ENCODE measurements at regions not wholly inside any gene's neighbourhood (a gene's known extent, or its start where the extent isn't known, plus 50 kb on each side); places are given as distances from the start of the nearest gene placed in this dataset.

DNA sequence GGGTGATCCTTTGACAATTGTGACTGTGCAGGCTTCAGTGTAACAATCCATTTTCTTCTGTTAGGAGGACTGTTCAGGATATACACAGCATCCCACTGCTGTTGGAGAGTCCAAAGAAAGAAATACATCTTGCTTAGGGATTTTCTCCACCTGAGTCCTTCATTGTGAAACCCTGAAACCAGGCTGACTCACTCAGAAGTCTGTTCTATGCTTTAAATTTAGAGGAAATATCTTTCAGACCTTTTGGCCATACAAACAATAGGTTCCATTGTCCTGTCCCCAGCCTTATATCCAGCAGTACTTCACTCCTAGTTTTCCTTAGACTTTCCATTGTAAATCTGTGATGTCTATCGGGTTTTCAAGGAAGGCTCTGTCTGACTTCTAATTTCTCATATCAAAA is 379.1 kb downstream of the SUCLA2 start:
- no peaks in the 10 kb centered on the region for H3K9me3 Mint-ChIP-seq
- no peak overlapping the region for H3K27ac ChIP-seq (ENCODE audit: low read depth in 1 of 2, low read length in 2 of 2)
- H3K4me3 Mint-ChIP-seq = no peak overlapping the region
- CTCF ChIA-PET = no interaction called here
- peaks cover 29% of the 10 kb centered on the region for H3K27me3 Mint-ChIP-seq
- H3K4me1 ChIP-seq (ENCODE audit: insufficient read depth, low read length) = no peaks in the 10 kb centered on the region
- intact Hi-C loops (cut with DNase I, micrococcal nuclease) = no loop called here
- ATAC-seq (ENCODE audit: poor library complexity) = no peak
- H3K9me3 ChIP-seq (ENCODE audit: control insufficient read depth in 1 of 2, insufficient read depth in 1 of 2, low read length in 2 of 2) = peaks cover 0 to 3% of the 10 kb centered on the region in 2 experiments
- H3K4me1 Mint-ChIP-seq (ENCODE audit: low read depth) = no peaks in the 10 kb centered on the region
- no peaks in the 10 kb centered on the region for H3K27me3 ChIP-seq (ENCODE audit: control insufficient read depth in 1 of 2, insufficient read depth in 2 of 2, low read length in 2 of 2)
- no peaks in the 10 kb centered on the region for H3K36me3 Mint-ChIP-seq (ENCODE audit: low read depth)
- TF ChIP-seq, protein P1, sequence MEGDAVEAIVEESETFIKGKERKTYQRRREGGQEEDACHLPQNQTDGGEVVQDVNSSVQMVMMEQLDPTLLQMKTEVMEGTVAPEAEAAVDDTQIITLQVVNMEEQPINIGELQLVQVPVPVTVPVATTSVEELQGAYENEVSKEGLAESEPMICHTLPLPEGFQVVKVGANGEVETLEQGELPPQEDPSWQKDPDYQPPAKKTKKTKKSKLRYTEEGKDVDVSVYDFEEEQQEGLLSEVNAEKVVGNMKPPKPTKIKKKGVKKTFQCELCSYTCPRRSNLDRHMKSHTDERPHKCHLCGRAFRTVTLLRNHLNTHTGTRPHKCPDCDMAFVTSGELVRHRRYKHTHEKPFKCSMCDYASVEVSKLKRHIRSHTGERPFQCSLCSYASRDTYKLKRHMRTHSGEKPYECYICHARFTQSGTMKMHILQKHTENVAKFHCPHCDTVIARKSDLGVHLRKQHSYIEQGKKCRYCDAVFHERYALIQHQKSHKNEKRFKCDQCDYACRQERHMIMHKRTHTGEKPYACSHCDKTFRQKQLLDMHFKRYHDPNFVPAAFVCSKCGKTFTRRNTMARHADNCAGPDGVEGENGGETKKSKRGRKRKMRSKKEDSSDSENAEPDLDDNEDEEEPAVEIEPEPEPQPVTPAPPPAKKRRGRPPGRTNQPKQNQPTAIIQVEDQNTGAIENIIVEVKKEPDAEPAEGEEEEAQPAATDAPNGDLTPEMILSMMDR (IDR thresholded peaks at IDR 0.05) = no peak
- no peak for DNase-seq
- H3K4me3 ChIP-seq (ENCODE audit: low read length) = no peak overlapping the region
- no peak overlapping the region for H3K27ac Mint-ChIP-seq
- H3K36me3 ChIP-seq (ENCODE audit: insufficient read depth, low read length) = no peaks in the 10 kb centered on the region
- POLR2A ChIA-PET = no interaction called here

- POLR2A ChIA-PET = no interaction called here
- H3K27ac Mint-ChIP-seq = no peak overlapping the region
- Histone ChIP-seq H3K36me3 (ENCODE audit: insufficient read depth, low read length) (no peaks in the 10 kb centered on the region), H3K4me3 (ENCODE audit: low read length) (no peak overlapping the region), H3K4me1 (ENCODE audit: insufficient read depth, low read length) (no peaks in the 10 kb centered on the region), H3K27me3 (ENCODE audit: control insufficient read depth in 1 of 2, insufficient read depth in 2 of 2, low read length in 2 of 2) (no peaks in the 10 kb centered on the region), H3K27ac (ENCODE audit: low read depth in 1 of 2, low read length in 2 of 2) (no peak overlapping the region), H3K9me3 (ENCODE audit: control insufficient read depth in 1 of 2, insufficient read depth in 1 of 2, low read length in 2 of 2) (no peaks in the 10 kb centered on the region)
- no peaks in the 10 kb centered on the region for H3K36me3 Mint-ChIP-seq (ENCODE audit: low read depth)
- CTCF ChIA-PET = no interaction called here
- no peak overlapping the region for H3K4me3 Mint-ChIP-seq
- H3K4me1 Mint-ChIP-seq (ENCODE audit: low read depth) = no peaks in the 10 kb centered on the region
- H3K27me3 Mint-ChIP-seq = no peaks in the 10 kb centered on the region
- H3K9me3 Mint-ChIP-seq = peaks cover 3% of the 10 kb centered on the region
- DNase-seq (no peak), ATAC-seq (ENCODE audit: poor library complexity) (no peak)
- TF ChIP-seq, protein P1 (IDR thresholded peaks at IDR 0.05) = no peak
- intact Hi-C loops (cut with DNase I, micrococcal nuclease) = no loop called here
Measured at GRCh38 chr13:47611664-47612288, 389.3 kb downstream of the SUCLA2 start.

- H3K36me3 ChIP-seq (ENCODE audit: insufficient read depth, low read length) = no peaks in the 10 kb centered on the region
- no peaks in the 10 kb centered on the region for H3K9me3 ChIP-seq (ENCODE audit: control insufficient read depth in 1 of 2, insufficient read depth in 1 of 2, low read length in 2 of 2)
- TF ChIP-seq, protein P1 (IDR thresholded peaks at IDR 0.05) = no peak
- intact Hi-C loops (cut with DNase I, micrococcal nuclease) = no loop called here
- ChIA-PET POLR2A (no interaction called here), CTCF (no interaction called here)
- no peaks in the 10 kb centered on the region for H3K27me3 ChIP-seq (ENCODE audit: control insufficient read depth in 1 of 2, insufficient read depth in 2 of 2, low read length in 2 of 2)
- Mint-ChIP-seq H3K9me3 (peaks cover 3% of the 10 kb centered on the region), H3K4me3 (no peak overlapping the region), H3K4me1 (ENCODE audit: low read depth) (no peaks in the 10 kb centered on the region), H3K27ac (no peak overlapping the region), H3K36me3 (ENCODE audit: low read depth) (no peaks in the 10 kb centered on the region), H3K27me3 (no peaks in the 10 kb centered on the region)
- H3K4me1 ChIP-seq (ENCODE audit: insufficient read depth, low read length) = no peaks in the 10 kb centered on the region
- H3K4me3 ChIP-seq (ENCODE audit: low read length) = no peak overlapping the region
- H3K27ac ChIP-seq (ENCODE audit: low read depth in 1 of 2, low read length in 2 of 2) = no peak overlapping the region
- DNase-seq (no peak), ATAC-seq (ENCODE audit: poor library complexity) (no peak)
Measured at GRCh38 chr13:47610687-47611086, 390.4 kb downstream of the SUCLA2 start.
